Stimulated activated effector memory CD8-positive, alpha-beta T cell treated with anti-CD3 and anti-CD28 coated beads, Interleukin-12 subunit alpha, Interleukin-12 subunit beta, amount 100 ng/mL, for 72 hours (primary cell): ENCODE measurements at regions not wholly inside any gene's neighbourhood (a gene's known extent, or its start where the extent isn't known, plus 50 kb on each side); places are given as distances from the start of the nearest gene placed in this dataset.
"Not testable (repeated sequence)": the region's sequence is repeated elsewhere in the genome, so short reads cannot be mapped to it uniquely, and the experiment has no call there.

Source experiments
- ATAC-seq: fragments of 150-1000 bp; cut with Tn5 transposase; 2 replicates; pipeline ENCODE4 v1.10.0; 2021
- DNase-seq, 2 donors: peaks; one replicate each; pipeline ENCODE4 v3.0.0; 2021 to 2022; ENCODE audit warnings: low spot score in 2 of 2
- H3K27ac Mint-ChIP-seq: one replicate; pipeline ENCODE4 v1.8.0; 2022; ENCODE audit warnings: mild to moderate bottlenecking, mixed read lengths
- H3K36me3 Mint-ChIP-seq: one replicate; pipeline ENCODE4 v1.8.0; 2022; ENCODE audit warnings: mild to moderate bottlenecking, mixed read lengths
- H3K4me1 Mint-ChIP-seq: one replicate; pipeline ENCODE4 v1.8.0; 2022; ENCODE audit warnings: mixed read lengths
- H3K4me3 Mint-ChIP-seq: one replicate; pipeline ENCODE4 v1.8.0; 2022; ENCODE audit warnings: mild to moderate bottlenecking, mixed read lengths
- H3K9me3 Mint-ChIP-seq: one replicate; pipeline ENCODE4 v1.8.0; 2022; ENCODE audit warnings: mixed read lengths

- no peaks in the 10 kb centered on the region for H3K4me1 Mint-ChIP-seq
- H3K9me3 Mint-ChIP-seq: peaks cover 9% of the 10 kb centered on the region
- no peak for DNase-seq
- no peak for ATAC-seq
- no peak overlapping the region for H3K27ac Mint-ChIP-seq
- no peaks in the 10 kb centered on the region for H3K36me3 Mint-ChIP-seq
- no peak overlapping the region for H3K4me3 Mint-ChIP-seq
Measured at GRCh38 chr11:42824067-42824466, 487.7 kb upstream of the API5 start.

- no peak overlapping the region for H3K27ac Mint-ChIP-seq
- ATAC-seq (no peak), DNase-seq (no peak)
- H3K4me1 Mint-ChIP-seq: no peaks in the 10 kb centered on the region
- H3K36me3 Mint-ChIP-seq: no peaks in the 10 kb centered on the region
- peaks cover 16% of the 10 kb centered on the region for H3K9me3 Mint-ChIP-seq
- H3K4me3 Mint-ChIP-seq: no peak overlapping the region
Measured at GRCh38 chr11:42825598-42825997, 486.2 kb upstream of the API5 start.

- no peaks in the 10 kb centered on the region for H3K36me3 Mint-ChIP-seq
- ATAC-seq: no peak
- no peaks in the 10 kb centered on the region for H3K4me1 Mint-ChIP-seq
- H3K9me3 Mint-ChIP-seq: peaks cover 16% of the 10 kb centered on the region
- DNase-seq: no peak
- H3K27ac Mint-ChIP-seq: no peak overlapping the region
- H3K4me3 Mint-ChIP-seq: no peak overlapping the region
Measured at GRCh38 chr11:42827845-42828244, 484.0 kb upstream of the API5 start.

GRCh38 chr11:42837994-42838393 lies 473.8 kb upstream of the API5 start:
- DNase-seq (no peak), ATAC-seq (no peak)
- Mint-ChIP-seq H3K4me1 (no peaks in the 10 kb centered on the region), H3K36me3 (no peaks in the 10 kb centered on the region), H3K27ac (no peak overlapping the region), H3K9me3 (peaks cover 21% of the 10 kb centered on the region), H3K4me3 (no peak overlapping the region)

GRCh38 chr11:42840176-42840829 lies 471.5 kb upstream of the API5 start:
- DNase-seq: no peak
- Mint-ChIP-seq H3K9me3 (peaks cover 18% of the 10 kb centered on the region), H3K4me1 (no peaks in the 10 kb centered on the region), H3K4me3 (no peak overlapping the region), H3K36me3 (no peaks in the 10 kb centered on the region), H3K27ac (no peak overlapping the region)
- no peak for ATAC-seq

GRCh38 chr11:42840860-42841259 lies 470.9 kb upstream of the API5 start:
- no peaks in the 10 kb centered on the region for H3K36me3 Mint-ChIP-seq
- H3K27ac Mint-ChIP-seq: no peak overlapping the region
- no peak for DNase-seq
- H3K4me1 Mint-ChIP-seq: no peaks in the 10 kb centered on the region
- no peak overlapping the region for H3K4me3 Mint-ChIP-seq
- peaks cover 16% of the 10 kb centered on the region for H3K9me3 Mint-ChIP-seq
- ATAC-seq: no peak

GRCh38 chr11:42841556-42841955 lies 470.2 kb upstream of the API5 start:
- ATAC-seq (no peak), DNase-seq (no peak)
- peaks cover 14% of the 10 kb centered on the region for H3K9me3 Mint-ChIP-seq
- H3K27ac Mint-ChIP-seq: no peak overlapping the region
- no peaks in the 10 kb centered on the region for H3K36me3 Mint-ChIP-seq
- no peaks in the 10 kb centered on the region for H3K4me1 Mint-ChIP-seq
- H3K4me3 Mint-ChIP-seq: no peak overlapping the region

- Mint-ChIP-seq H3K36me3 (no peaks in the 10 kb centered on the region), H3K4me3 (no peak overlapping the region), H3K27ac (no peak overlapping the region), H3K4me1 (no peaks in the 10 kb centered on the region), H3K9me3 (peaks cover 16% of the 10 kb centered on the region)
- no peak for DNase-seq
- ATAC-seq: no peak
Measured at GRCh38 chr11:42849362-42849761, 462.4 kb upstream of the API5 start.

- H3K9me3 Mint-ChIP-seq: peaks cover 16% of the 10 kb centered on the region
Measured at GRCh38 chr11:42857344-42857743, 454.5 kb upstream of the API5 start.

GRCh38 chr11:42870480-42870879 lies 441.3 kb upstream of the API5 start:
- ATAC-seq (no peak), DNase-seq (no peak)
- Mint-ChIP-seq H3K4me1 (no peaks in the 10 kb centered on the region), H3K4me3 (no peak overlapping the region), H3K36me3 (no peaks in the 10 kb centered on the region), H3K27ac (no peak overlapping the region), H3K9me3 (peaks cover 11% of the 10 kb centered on the region)

More at GRCh38 chr11:42857344-42857743, 454.5 kb upstream of the API5 start:
- ATAC-seq: no peak
- no peaks in the 10 kb centered on the region for H3K4me1 Mint-ChIP-seq
- no peak overlapping the region for H3K27ac Mint-ChIP-seq
- no peak overlapping the region for H3K4me3 Mint-ChIP-seq
- no peaks in the 10 kb centered on the region for H3K36me3 Mint-ChIP-seq
- no peak for DNase-seq

- ATAC-seq, H3K27ac Mint-ChIP-seq, DNase-seq, H3K36me3 Mint-ChIP-seq, H3K4me1 Mint-ChIP-seq, H3K4me3 Mint-ChIP-seq, H3K9me3 Mint-ChIP-seq: not testable (repeated sequence)
Measured at GRCh38 chr11:42873800-42874405, 437.9 kb upstream of the API5 start.

GRCh38 chr11:42881335-42881734 lies 430.5 kb upstream of the API5 start:
- H3K4me3 Mint-ChIP-seq, ATAC-seq, H3K36me3 Mint-ChIP-seq, DNase-seq, H3K4me1 Mint-ChIP-seq, H3K9me3 Mint-ChIP-seq, H3K27ac Mint-ChIP-seq: not testable (repeated sequence)

GRCh38 chr11:42890773-42891172 lies 421.0 kb upstream of the API5 start:
- Mint-ChIP-seq H3K4me3 (no peak overlapping the region), H3K9me3 (peaks cover 13% of the 10 kb centered on the region), H3K36me3 (no peaks in the 10 kb centered on the region), H3K27ac (no peak overlapping the region), H3K4me1 (no peaks in the 10 kb centered on the region)
- no peak for ATAC-seq
- DNase-seq: no peak

- no peak for DNase-seq
- H3K4me1 Mint-ChIP-seq: no peaks in the 10 kb centered on the region
- no peak for ATAC-seq
- peaks cover 9% of the 10 kb centered on the region for H3K9me3 Mint-ChIP-seq
- no peaks in the 10 kb centered on the region for H3K36me3 Mint-ChIP-seq
- H3K4me3 Mint-ChIP-seq: no peak overlapping the region
- H3K27ac Mint-ChIP-seq: no peak overlapping the region
Measured at GRCh38 chr11:42901084-42901483, 410.7 kb upstream of the API5 start.

GRCh38 chr11:42906226-42906625 lies 405.6 kb upstream of the API5 start:
- ATAC-seq: no peak
- peaks cover 8% of the 10 kb centered on the region for H3K9me3 Mint-ChIP-seq
- H3K4me1 Mint-ChIP-seq: no peaks in the 10 kb centered on the region
- no peak overlapping the region for H3K27ac Mint-ChIP-seq
- no peak for DNase-seq
- no peak overlapping the region for H3K4me3 Mint-ChIP-seq
- no peaks in the 10 kb centered on the region for H3K36me3 Mint-ChIP-seq

- H3K9me3 Mint-ChIP-seq: peaks cover 24% of the 10 kb centered on the region
- H3K4me3 Mint-ChIP-seq: no peak overlapping the region
- H3K4me1 Mint-ChIP-seq: no peaks in the 10 kb centered on the region
- no peaks in the 10 kb centered on the region for H3K36me3 Mint-ChIP-seq
- DNase-seq (no peak), ATAC-seq (no peak)
- no peak overlapping the region for H3K27ac Mint-ChIP-seq
Measured at GRCh38 chr11:42913731-42914130, 398.1 kb upstream of the API5 start.
